ENCODE measurements at regions not wholly inside any gene's neighbourhood (a gene's known extent, or its start where the extent isn't known, plus 50 kb on each side); places are given as distances from the start of the nearest gene placed in this dataset.
"Not testable (repeated sequence)": the region's sequence is repeated elsewhere in the genome, so short reads cannot be mapped to it uniquely, and the experiment has no call there.

GRCh38 chr4:116099596-116099995 is 985.8 kb downstream of the TRAM1L1 start:
- H3K36me3 ChIP-seq (replicated peaks in 1 of 2; ENCODE audit: insufficient read depth in 1 of 2, low read depth in 2 of 2): no peaks in the 10 kb centered on the region
- no peak overlapping the region for H3K4me3 ChIP-seq
- intact Hi-C loops (cut with DNase I): no loop called here

GRCh38 chr4:116097353-116097752 is 983.9 kb upstream of the NDST4 start:
- H3K27ac ChIP-seq; H3K4me3 ChIP-seq; H3K9me3 ChIP-seq; H3K36me3 ChIP-seq (replicated peaks in 1 of 2; ENCODE audit: insufficient read depth in 1 of 2, low read depth in 2 of 2); H3K27me3 ChIP-seq; intact Hi-C loops (cut with DNase I); ATAC-seq; H3K4me1 ChIP-seq; DNase-seq: not testable (repeated sequence)
- WGBS, 2 donors: 84 to 93% methylated on average over 3 of the region's 3 CpGs

More at GRCh38 chr4:116099596-116099995, 985.8 kb downstream of the TRAM1L1 start:
- no peak for DNase-seq
- no peak for ATAC-seq
- H3K27ac ChIP-seq: no peak overlapping the region
- H3K27me3 ChIP-seq: no peaks in the 10 kb centered on the region
- TF ChIP-seq CTCF (IDR thresholded peaks at IDR 0.05): no peak
- no peak for TF ChIP-seq POLR2A (IDR thresholded peaks at IDR 0.05)
- no peaks in the 10 kb centered on the region for H3K4me1 ChIP-seq
- H3K9me3 ChIP-seq: peaks cover 0 to 8% (median 0%) of the 10 kb centered on the region in 3 donors

- 43 to 53% methylated on average over 3 of the region's 3 CpGs for WGBS, 2 donors
- peaks cover 0 to under 1% (median 0%) of the 10 kb centered on the region in 3 donors for H3K9me3 ChIP-seq
- H3K27ac ChIP-seq: no peak overlapping the region
- intact Hi-C loops (cut with DNase I): no loop called here
- no peak for DNase-seq
- H3K4me3 ChIP-seq: no peak overlapping the region
- no peaks in the 10 kb centered on the region for H3K27me3 ChIP-seq
- TF ChIP-seq POLR2A (IDR thresholded peaks at IDR 0.05): no peak
- TF ChIP-seq CTCF (IDR thresholded peaks at IDR 0.05): no peak
- H3K4me1 ChIP-seq: no peaks in the 10 kb centered on the region
- no peak for ATAC-seq
- H3K36me3 ChIP-seq (replicated peaks in 1 of 2; ENCODE audit: insufficient read depth in 1 of 2, low read depth in 2 of 2): no peaks in the 10 kb centered on the region
Observed at GRCh38 chr4:116092961-116093360, 979.5 kb upstream of the NDST4 start.

- ATAC-seq: no peak
- H3K27ac ChIP-seq: no peak overlapping the region
- intact Hi-C loops (cut with DNase I): no loop called here
- DNase-seq: no peak
- no peak for TF ChIP-seq POLR2A (IDR thresholded peaks at IDR 0.05)
- TF ChIP-seq CTCF (IDR thresholded peaks at IDR 0.05): no peak
- H3K4me3 ChIP-seq: no peak overlapping the region
- H3K27me3 ChIP-seq: no peaks in the 10 kb centered on the region
- no peaks in the 10 kb centered on the region for H3K36me3 ChIP-seq (replicated peaks in 1 of 2; ENCODE audit: insufficient read depth in 1 of 2, low read depth in 2 of 2)
- no peaks in the 10 kb centered on the region for H3K9me3 ChIP-seq
- no peaks in the 10 kb centered on the region for H3K4me1 ChIP-seq
Observed at GRCh38 chr4:116088771-116089170, 975.4 kb upstream of the NDST4 start.

GRCh38 chr4:116082808-116083366 is 969.5 kb upstream of the NDST4 start:
- intact Hi-C loops (cut with DNase I): no loop called here
- Histone ChIP-seq H3K36me3 (replicated peaks in 1 of 2; ENCODE audit: insufficient read depth in 1 of 2, low read depth in 2 of 2) (no peaks in the 10 kb centered on the region), H3K4me3 (no peak overlapping the region), H3K4me1 (no peaks in the 10 kb centered on the region), H3K9me3 (no peaks in the 10 kb centered on the region), H3K27ac (no peak overlapping the region), H3K27me3 (no peaks in the 10 kb centered on the region)
- 47 to 64% methylated on average over 5 of the region's 5 CpGs for WGBS, 2 donors
- ATAC-seq: no peak
- no peak for DNase-seq
- TF ChIP-seq POLR2A (IDR thresholded peaks at IDR 0.05) (no peak), CTCF (IDR thresholded peaks at IDR 0.05) (no peak)
